Ishikawa (cell line): ENCODE measurements at regions not wholly inside any gene's neighbourhood (a gene's known extent, or its start where the extent isn't known, plus 50 kb on each side); places are given as distances from the start of the nearest gene placed in this dataset.

Source experiments
- CEBPB ChIP-seq: IDR thresholded peaks from 2 replicates; pipeline ENCODE4 v1.6.1; 2012
- CREB1 ChIP-seq: IDR thresholded peaks from 2 replicates; pipeline ENCODE4 v1.6.1; 2012; ENCODE audit warnings: low read depth
- EGR1 ChIP-seq: IDR thresholded peaks from 2 replicates; pipeline ENCODE4 v1.6.1; 2012
- EP300 ChIP-seq: IDR thresholded peaks from 2 replicates; pipeline ENCODE4 v1.6.1; 2012; ENCODE audit warnings: borderline replicate concordance
- FOXM1 ChIP-seq: IDR thresholded peaks from 2 replicates; pipeline ENCODE4 v1.6.1; 2012; ENCODE audit warnings: low read depth, borderline replicate concordance
- NFIC ChIP-seq: IDR thresholded peaks from 2 replicates; pipeline ENCODE4 v1.6.1; 2012
- RAD21 ChIP-seq: IDR thresholded peaks from 2 replicates; pipeline ENCODE4 v1.6.1; 2012; ENCODE audit warnings: low read depth
- TAF1 ChIP-seq: IDR thresholded peaks from 2 replicates; pipeline ENCODE4 v1.6.1; 2012; ENCODE audit warnings: low read depth, mild to moderate bottlenecking
- TCF12 ChIP-seq: IDR thresholded peaks from 2 replicates; pipeline ENCODE4 v1.6.1; 2012; ENCODE audit warnings: low read depth
- TEAD4 ChIP-seq: IDR thresholded peaks from 2 replicates; pipeline ENCODE4 v1.6.1; 2012
- YY1 ChIP-seq: IDR thresholded peaks from 2 replicates; pipeline ENCODE4 v1.6.1; 2012; ENCODE audit warnings: low read depth
- ZBTB7A ChIP-seq: IDR thresholded peaks from 2 replicates; pipeline ENCODE4 v1.6.1; 2012; ENCODE audit warnings: low read depth
- TF ChIP-seq, protein P1 (sequence below): IDR thresholded peaks from 2 replicates; pipeline ENCODE4 v1.6.1; 2012
- TF ChIP-seq, protein P2 (sequence below): IDR thresholded peaks from 2 replicates; pipeline ENCODE4 v1.6.1; 2012
- TF ChIP-seq, protein P3 (sequence below): IDR thresholded peaks from 2 replicates; pipeline ENCODE4 v1.6.1; 2012; ENCODE audit warnings: low read depth, mild to moderate bottlenecking

DNA sequence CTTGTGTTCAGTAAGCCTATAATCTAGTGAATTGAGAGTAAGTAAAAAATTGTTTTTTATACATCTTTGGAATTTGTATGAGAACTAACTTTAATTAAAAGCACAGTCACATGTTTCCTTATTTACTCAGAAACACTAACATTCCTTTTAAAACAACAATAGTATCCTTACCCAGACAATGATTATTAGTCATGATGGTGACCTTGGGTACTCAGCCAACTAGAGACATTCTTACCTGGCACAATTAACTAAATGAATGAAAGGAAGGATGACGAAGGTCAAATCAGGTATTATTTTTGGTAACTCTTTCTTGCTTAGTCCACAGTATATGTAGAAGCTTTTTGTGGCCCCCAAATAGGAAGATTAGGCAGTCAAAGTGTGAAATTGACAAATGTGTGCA lies 901.0 kb downstream of the FAT4 start:
- no peak for TF ChIP-seq TEAD4
- TF ChIP-seq, protein P1, sequence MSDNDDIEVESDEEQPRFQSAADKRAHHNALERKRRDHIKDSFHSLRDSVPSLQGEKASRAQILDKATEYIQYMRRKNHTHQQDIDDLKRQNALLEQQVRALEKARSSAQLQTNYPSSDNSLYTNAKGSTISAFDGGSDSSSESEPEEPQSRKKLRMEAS = no peak
- TF ChIP-seq ZBTB7A = no peak
- TF ChIP-seq, protein P2, sequence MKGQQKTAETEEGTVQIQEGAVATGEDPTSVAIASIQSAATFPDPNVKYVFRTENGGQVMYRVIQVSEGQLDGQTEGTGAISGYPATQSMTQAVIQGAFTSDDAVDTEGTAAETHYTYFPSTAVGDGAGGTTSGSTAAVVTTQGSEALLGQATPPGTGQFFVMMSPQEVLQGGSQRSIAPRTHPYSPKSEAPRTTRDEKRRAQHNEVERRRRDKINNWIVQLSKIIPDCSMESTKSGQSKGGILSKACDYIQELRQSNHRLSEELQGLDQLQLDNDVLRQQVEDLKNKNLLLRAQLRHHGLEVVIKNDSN = no peak
- TF ChIP-seq EGR1 = no peak
- no peak for TF ChIP-seq EP300
- no peak for TF ChIP-seq FOXM1
- TF ChIP-seq RAD21 = no peak
- TF ChIP-seq CREB1 = no peak
- no peak for TF ChIP-seq TAF1
- no peak for TF ChIP-seq NFIC
- no peak for TF ChIP-seq YY1
- TF ChIP-seq, protein P3, sequence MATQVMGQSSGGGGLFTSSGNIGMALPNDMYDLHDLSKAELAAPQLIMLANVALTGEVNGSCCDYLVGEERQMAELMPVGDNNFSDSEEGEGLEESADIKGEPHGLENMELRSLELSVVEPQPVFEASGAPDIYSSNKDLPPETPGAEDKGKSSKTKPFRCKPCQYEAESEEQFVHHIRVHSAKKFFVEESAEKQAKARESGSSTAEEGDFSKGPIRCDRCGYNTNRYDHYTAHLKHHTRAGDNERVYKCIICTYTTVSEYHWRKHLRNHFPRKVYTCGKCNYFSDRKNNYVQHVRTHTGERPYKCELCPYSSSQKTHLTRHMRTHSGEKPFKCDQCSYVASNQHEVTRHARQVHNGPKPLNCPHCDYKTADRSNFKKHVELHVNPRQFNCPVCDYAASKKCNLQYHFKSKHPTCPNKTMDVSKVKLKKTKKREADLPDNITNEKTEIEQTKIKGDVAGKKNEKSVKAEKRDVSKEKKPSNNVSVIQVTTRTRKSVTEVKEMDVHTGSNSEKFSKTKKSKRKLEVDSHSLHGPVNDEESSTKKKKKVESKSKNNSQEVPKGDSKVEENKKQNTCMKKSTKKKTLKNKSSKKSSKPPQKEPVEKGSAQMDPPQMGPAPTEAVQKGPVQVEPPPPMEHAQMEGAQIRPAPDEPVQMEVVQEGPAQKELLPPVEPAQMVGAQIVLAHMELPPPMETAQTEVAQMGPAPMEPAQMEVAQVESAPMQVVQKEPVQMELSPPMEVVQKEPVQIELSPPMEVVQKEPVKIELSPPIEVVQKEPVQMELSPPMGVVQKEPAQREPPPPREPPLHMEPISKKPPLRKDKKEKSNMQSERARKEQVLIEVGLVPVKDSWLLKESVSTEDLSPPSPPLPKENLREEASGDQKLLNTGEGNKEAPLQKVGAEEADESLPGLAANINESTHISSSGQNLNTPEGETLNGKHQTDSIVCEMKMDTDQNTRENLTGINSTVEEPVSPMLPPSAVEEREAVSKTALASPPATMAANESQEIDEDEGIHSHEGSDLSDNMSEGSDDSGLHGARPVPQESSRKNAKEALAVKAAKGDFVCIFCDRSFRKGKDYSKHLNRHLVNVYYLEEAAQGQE = no peak
- no peak for TF ChIP-seq TCF12
- TF ChIP-seq CEBPB = no peak

DNA sequence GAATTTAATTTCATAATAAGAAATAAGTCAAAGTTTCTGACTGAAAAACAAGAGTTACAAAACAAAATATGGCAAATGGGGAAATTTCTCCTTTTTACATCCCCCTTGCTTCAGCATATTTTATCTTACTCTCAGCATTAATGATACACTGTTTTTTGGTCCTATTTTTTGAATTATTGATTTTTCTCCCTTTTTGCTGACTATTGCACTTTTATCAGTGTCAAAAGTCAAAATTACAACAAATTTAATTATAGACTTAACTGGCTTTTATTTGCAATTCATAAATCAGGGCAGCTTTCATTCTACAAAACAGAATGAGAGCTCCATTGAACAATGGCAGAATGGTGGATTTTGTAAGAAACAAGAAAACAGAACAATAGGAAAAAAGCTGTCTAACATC lies 901.9 kb downstream of the FAT4 start:
- TF ChIP-seq CEBPB (no peak), EGR1 (no peak), TCF12 (no peak), ZBTB7A (no peak), TEAD4 (no peak), NFIC (no peak), RAD21 (no peak), EP300 (no peak), YY1 (no peak), CREB1 (no peak)
- TF ChIP-seq, protein P1 = no peak
- TF ChIP-seq, protein P2 = no peak

DNA sequence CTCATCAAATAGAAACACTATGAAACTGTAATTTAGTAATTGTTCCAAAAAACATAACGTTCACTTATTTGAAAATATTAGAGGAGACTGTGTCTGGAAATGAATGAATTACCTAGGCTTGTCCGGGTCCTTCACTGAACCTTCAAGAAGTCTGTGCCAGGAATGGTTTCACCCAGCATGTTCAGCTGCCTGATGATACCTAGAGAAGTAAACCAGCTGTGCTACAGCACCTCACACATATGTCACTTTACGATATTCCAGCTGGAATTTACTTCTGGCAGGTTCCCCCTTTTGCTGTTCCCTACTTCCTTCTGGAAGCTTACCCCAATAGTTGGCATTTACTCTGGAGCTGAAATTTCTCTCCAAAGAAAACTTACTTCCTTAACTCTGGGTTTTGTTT lies 906.5 kb downstream of the FAT4 start:
- TF ChIP-seq ZBTB7A (no peak), TCF12 (no peak), TEAD4 (no peak), RAD21 (no peak), EGR1 (no peak), CEBPB (no peak), NFIC (no peak)

DNA sequence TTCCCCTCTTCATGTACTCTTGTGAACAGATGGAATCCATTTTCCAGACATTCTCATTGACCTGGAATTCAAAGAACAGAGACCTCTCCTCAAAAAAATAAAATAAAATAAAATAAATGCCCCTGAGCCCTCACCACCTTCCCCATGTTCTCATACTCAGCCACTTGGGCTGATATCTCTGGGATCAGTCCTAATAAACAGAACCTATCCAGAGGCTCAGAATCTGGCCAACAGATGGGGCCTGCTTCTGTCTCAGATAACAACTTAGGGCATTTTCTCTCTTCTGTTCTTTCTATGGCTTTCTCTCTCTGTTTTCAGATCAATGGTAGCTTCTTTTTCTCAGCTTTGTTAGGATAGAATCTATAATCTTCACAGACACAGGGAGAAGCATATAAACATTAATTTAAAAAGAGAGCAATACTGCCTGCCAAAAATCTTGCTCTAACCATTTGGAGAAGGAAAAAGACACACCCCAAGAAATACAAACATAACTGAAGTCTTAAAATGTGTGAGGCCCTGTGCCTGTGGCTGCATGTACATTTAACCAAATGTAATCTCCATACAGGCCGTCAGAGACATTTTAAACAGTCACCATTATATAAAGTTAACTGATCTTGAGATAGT lies 907.1 kb downstream of the FAT4 start:
- TF ChIP-seq TCF12 (no peak), RAD21 (no peak), NFIC (no peak), TAF1 (no peak), EP300 (no peak), EGR1 (no peak), YY1 (no peak), FOXM1 (no peak), CREB1 (no peak), ZBTB7A (no peak), TEAD4 (no peak), CEBPB (no peak)
- TF ChIP-seq, protein P3 = no peak
- TF ChIP-seq, protein P1 = no peak
- TF ChIP-seq, protein P2 = no peak

DNA sequence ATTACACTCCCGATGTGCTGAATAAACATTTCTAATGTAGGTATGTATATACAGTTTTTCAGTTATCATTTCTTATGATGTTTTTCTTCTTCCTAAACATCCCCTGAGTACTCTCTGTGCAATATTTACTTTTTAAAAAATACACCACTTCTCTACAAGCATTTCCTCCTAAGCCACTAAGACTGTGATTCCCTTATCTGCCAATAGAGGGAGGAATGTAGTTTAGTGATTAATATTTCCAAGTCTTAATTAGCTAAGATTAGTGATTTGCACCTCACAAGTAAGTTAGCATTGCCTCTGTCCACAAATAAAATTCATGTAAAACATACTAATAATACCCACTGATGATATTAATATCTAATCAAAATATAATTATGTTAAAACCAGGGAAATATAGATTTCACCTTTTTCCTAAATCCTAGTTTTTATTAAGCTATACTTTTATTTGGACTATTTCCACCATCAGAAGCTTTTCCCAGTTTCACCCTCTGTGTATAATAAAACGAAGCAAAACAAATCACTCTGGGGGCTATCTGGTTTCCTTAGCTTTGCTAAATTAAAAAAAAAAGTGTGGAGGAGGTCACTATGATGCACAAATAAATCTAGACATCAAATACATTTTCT lies 909.1 kb downstream of the FAT4 start:
- TF ChIP-seq RAD21 (peak; percentile 51), TAF1 (no peak)
